ENCODE measurements at regions not wholly inside any gene's neighbourhood (a gene's known extent, or its start where the extent isn't known, plus 50 kb on each side); places are given as distances from the start of the nearest gene placed in this dataset.

DNA sequence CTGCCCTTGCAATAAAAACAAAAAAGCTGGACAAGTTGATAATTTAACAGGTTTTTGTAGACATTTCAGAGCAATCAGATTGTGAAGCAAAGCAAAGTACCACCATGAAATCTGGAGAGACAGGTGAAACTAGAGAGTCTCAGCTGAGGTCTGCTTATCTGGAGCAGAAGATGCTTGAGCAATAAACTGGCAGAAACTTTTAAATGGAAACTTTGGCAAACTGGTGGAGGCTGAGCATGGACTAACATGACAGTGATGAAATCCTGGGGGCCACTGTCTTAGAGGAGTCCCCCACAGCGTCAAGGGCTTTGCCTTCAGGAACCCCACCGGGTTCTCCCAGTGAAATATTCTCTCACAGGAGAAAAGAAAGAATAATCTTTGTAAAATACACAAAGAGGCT lies 416.3 kb upstream of the B3GALT2 start:
- Histone ChIP-seq H3K4me3 (replicated peaks in 1 of 2; ENCODE audit: low read depth in 1 of 2, low read length in 2 of 2) (no peak overlapping the region), H3K4me1 (ENCODE audit: control insufficient read depth in 1 of 2, insufficient read depth in 2 of 2, low read length in 2 of 2) (no peaks in the 10 kb centered on the region), H3K4me2 (ENCODE audit: low read length) (no peak overlapping the region), H4K20me1 (ENCODE audit: insufficient read depth) (no peaks in the 10 kb centered on the region), H3K36me3 (ENCODE audit: control insufficient read depth in 1 of 2, insufficient read depth in 2 of 2, low read length in 2 of 2) (no peaks in the 10 kb centered on the region), H3K79me2 (ENCODE audit: insufficient read depth, low read length) (no peaks in the 10 kb centered on the region), H3K27me3 (ENCODE audit: insufficient read depth, low read length) (no peaks in the 10 kb centered on the region), H3K9me2 (ENCODE audit: insufficient read depth) (no peaks in the 10 kb centered on the region), H3K27ac (ENCODE audit: low read depth, low read length) (no peak overlapping the region), H3K9me3 (ENCODE audit: control insufficient read depth in 1 of 2, insufficient read depth in 1 of 2, low read depth in 1 of 2, low read length in 2 of 2) (no peaks in the 10 kb centered on the region), H2AFZ (ENCODE audit: low read depth, low read length, poor library complexity, severe bottlenecking) (no peak overlapping the region), H3K9ac (ENCODE audit: low read length) (no peak overlapping the region)
- BruUV-seq (replicated peaks), result no TSS peak
- CTCF ChIA-PET, result no interaction called here
- intact Hi-C loops (cut with micrococcal nuclease), result no loop called here
- RAD21 ChIA-PET (ENCODE audit: low non-redundant PET in 1 of 2, low total read pairs in 2 of 2, uncharacterized antibody in 2 of 2, unreplicated experiment in 2 of 2), result no interaction called here
- DNase-seq (ENCODE audit: low read depth, low spot score) (no peak), ATAC-seq (no peak)
- TF ChIP-seq, protein P1, sequence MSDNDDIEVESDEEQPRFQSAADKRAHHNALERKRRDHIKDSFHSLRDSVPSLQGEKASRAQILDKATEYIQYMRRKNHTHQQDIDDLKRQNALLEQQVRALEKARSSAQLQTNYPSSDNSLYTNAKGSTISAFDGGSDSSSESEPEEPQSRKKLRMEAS (IDR thresholded peaks at IDR 0.05), result no peak
- TF ChIP-seq SIN3A (IDR thresholded peaks at IDR 0.05; ENCODE audit: low read depth) (no peak), EZH2phosphoT487 (IDR thresholded peaks at IDR 0.05; ENCODE audit: borderline replicate concordance) (no peak), ELF1 (IDR thresholded peaks at IDR 0.05; ENCODE audit: borderline replicate concordance, low read depth) (no peak), RAD21 (IDR thresholded peaks at IDR 0.05; ENCODE audit: low read depth) (no peak), CBX3 (IDR thresholded peaks at IDR 0.05; ENCODE audit: low read depth) (no peak), EZH2 (IDR thresholded peaks at IDR 0.05) (no peak), SP1 (IDR thresholded peaks at IDR 0.05; ENCODE audit: low read depth) (no peak), YY1 (IDR thresholded peaks at IDR 0.05; ENCODE audit: extremely low read depth, insufficient replicate concordance, low read depth, low read length) (no peak)
- TF ChIP-seq, protein P2, sequence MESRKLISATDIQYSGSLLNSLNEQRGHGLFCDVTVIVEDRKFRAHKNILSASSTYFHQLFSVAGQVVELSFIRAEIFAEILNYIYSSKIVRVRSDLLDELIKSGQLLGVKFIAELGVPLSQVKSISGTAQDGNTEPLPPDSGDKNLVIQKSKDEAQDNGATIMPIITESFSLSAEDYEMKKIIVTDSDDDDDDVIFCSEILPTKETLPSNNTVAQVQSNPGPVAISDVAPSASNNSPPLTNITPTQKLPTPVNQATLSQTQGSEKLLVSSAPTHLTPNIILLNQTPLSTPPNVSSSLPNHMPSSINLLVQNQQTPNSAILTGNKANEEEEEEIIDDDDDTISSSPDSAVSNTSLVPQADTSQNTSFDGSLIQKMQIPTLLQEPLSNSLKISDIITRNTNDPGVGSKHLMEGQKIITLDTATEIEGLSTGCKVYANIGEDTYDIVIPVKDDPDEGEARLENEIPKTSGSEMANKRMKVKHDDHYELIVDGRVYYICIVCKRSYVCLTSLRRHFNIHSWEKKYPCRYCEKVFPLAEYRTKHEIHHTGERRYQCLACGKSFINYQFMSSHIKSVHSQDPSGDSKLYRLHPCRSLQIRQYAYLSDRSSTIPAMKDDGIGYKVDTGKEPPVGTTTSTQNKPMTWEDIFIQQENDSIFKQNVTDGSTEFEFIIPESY (IDR thresholded peaks at IDR 0.05; ENCODE audit: extremely low read depth, insufficient replicate concordance, low read length), result no peak
- POLR2A ChIA-PET, result no interaction called here

Data from HCT116 (cell line).